Endodermal cell (in vitro differentiated cells): ENCODE measurements at regions not wholly inside any gene's neighbourhood (a gene's known extent, or its start where the extent isn't known, plus 50 kb on each side); places are given as distances from the start of the nearest gene placed in this dataset.

ENCODE experiments used
- DNase-seq: peaks from one replicate; pipeline ENCODE4 v3.0.0-alpha.2; 2017
- H3K27ac ChIP-seq: 2 replicates; pipeline ENCODE4 v1.5.1; 2013; ENCODE audit warnings: mild to moderate bottlenecking, low read depth, low read length, moderate library complexity
- H3K27me3 ChIP-seq: 2 replicates; pipeline ENCODE4 v1.6.1; 2013; ENCODE audit warnings: mild to moderate bottlenecking, low read length, moderate library complexity; ENCODE audit not compliant: insufficient read depth, control insufficient read depth, poor library complexity, severe bottlenecking
- H3K36me3 ChIP-seq: 2 replicates; pipeline ENCODE4 v1.7.0; 2013; ENCODE audit warnings: mild to moderate bottlenecking, low read length, moderate library complexity; ENCODE audit not compliant: control insufficient read depth, insufficient read depth
- H3K4me1 ChIP-seq: one replicate; pipeline ENCODE4 v1.7.0; 2013; ENCODE audit warnings: low read length; ENCODE audit not compliant: control insufficient read depth, insufficient read depth
- H3K4me3 ChIP-seq: 2 replicates; pipeline ENCODE4 v1.5.1; 2013; ENCODE audit warnings: mild to moderate bottlenecking, low read length, moderate library complexity
- H3K9ac ChIP-seq: 2 replicates; pipeline ENCODE4 v1.6.1; 2013; ENCODE audit warnings: mild to moderate bottlenecking, low read length, moderate library complexity; ENCODE audit not compliant: poor library complexity, severe bottlenecking; ENCODE audit errors: extremely low read depth
- H3K9me3 ChIP-seq: 2 replicates; pipeline ENCODE4 v1.6.1; 2013; ENCODE audit warnings: mild to moderate bottlenecking, low read length, moderate library complexity; ENCODE audit not compliant: control insufficient read depth
- H3K27ac Mint-ChIP-seq: 2 replicates; pipeline ENCODE4 v1.8.0; 2020; ENCODE audit warnings: mixed read lengths
- H3K27me3 Mint-ChIP-seq: 2 replicates; pipeline ENCODE4 v1.8.0; 2021; ENCODE audit warnings: mild to moderate bottlenecking, mixed read lengths; ENCODE audit not compliant: insufficient read depth
- H3K36me3 Mint-ChIP-seq: 2 replicates; pipeline ENCODE4 v1.8.0; 2020; ENCODE audit warnings: low read depth, mixed read lengths
- H3K4me1 Mint-ChIP-seq: 2 replicates; pipeline ENCODE4 v1.8.0; 2020; ENCODE audit warnings: mixed read lengths
- H3K4me3 Mint-ChIP-seq: 2 replicates; pipeline ENCODE4 v1.8.0; 2020; ENCODE audit warnings: mild to moderate bottlenecking, moderate library complexity, mixed read lengths
- H3K9me3 Mint-ChIP-seq: 2 replicates; pipeline ENCODE4 v1.8.0; 2020; ENCODE audit warnings: mild to moderate bottlenecking, mixed read lengths
- CTCF ChIP-seq: fragments of 200-600 bp; sonication (generic); conservative IDR thresholded peaks from 2 replicates; pipeline ENCODE4 v1.5.0; 2021; ENCODE audit warnings: antibody characterized with exemption, mild to moderate bottlenecking
- whole genome bisulfite sequencing, 2 experiments: methylation state at CpG; one replicate each; pipeline versions ENCODE4 v1.1.5 to v1.1.7; 2013; ENCODE audit warnings: missing lambda C conversion rate in 2 of 2, mixed read lengths in 1 of 2; ENCODE audit not compliant: insufficient coverage in 1 of 2, insufficient read length in 1 of 2; 5-methylcytosine and 5-hydroxymethylcytosine counted together

GRCh38 chr12:33052141-33053051 lies 155.8 kb upstream of the PKP2 start:
- WGBS, 2 experiments, result 94 to 95% methylated on average over 15 to 41 of the region's 41 CpGs
- no peak overlapping the region for H3K27ac ChIP-seq
- H3K9me3 ChIP-seq, result no peaks in the 10 kb centered on the region
- H3K36me3 ChIP-seq, result no peaks in the 10 kb centered on the region
- no peaks in the 10 kb centered on the region for H3K4me1 ChIP-seq
- Mint-ChIP-seq H3K36me3 (peaks cover 2% of the 10 kb centered on the region), H3K4me3 (no peak overlapping the region), H3K9me3 (peaks cover 32% of the 10 kb centered on the region), H3K27me3 (no peaks in the 10 kb centered on the region), H3K27ac (no peak overlapping the region), H3K4me1 (no peaks in the 10 kb centered on the region)
- no peak for DNase-seq
- TF ChIP-seq CTCF, result no peak
- H3K27me3 ChIP-seq, result no peaks in the 10 kb centered on the region
- no peak overlapping the region for H3K4me3 ChIP-seq
- no peak overlapping the region for H3K9ac ChIP-seq

DNA sequence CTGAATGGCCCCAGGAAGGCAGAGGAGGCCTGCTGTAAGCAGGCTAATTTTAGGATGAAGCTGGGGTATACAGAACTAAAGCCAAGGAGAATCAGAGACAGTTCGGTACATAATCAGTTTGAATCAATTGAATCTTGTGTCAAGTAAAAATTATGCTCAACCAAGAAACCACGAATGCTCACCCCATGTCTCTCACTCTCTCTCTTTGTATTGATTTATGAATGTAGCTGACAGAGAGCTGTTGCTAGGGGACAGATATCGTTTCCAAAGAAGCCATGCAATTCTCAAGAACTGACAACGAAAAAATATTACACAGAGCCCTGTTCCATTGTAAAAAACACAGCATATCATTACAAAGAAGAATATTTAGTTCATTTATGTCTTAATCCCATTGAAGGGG lies 151.1 kb upstream of the PKP2 start:
- Mint-ChIP-seq H3K9me3 (peaks cover 3% of the 10 kb centered on the region), H3K4me3 (no peak overlapping the region), H3K4me1 (peaks cover 7% of the 10 kb centered on the region), H3K27me3 (no peaks in the 10 kb centered on the region), H3K36me3 (no peaks in the 10 kb centered on the region), H3K27ac (no peak overlapping the region)
- Histone ChIP-seq H3K27me3 (no peaks in the 10 kb centered on the region), H3K27ac (no peak overlapping the region), H3K4me3 (no peak overlapping the region), H3K9ac (no peak overlapping the region), H3K4me1 (no peaks in the 10 kb centered on the region), H3K36me3 (no peaks in the 10 kb centered on the region), H3K9me3 (no peaks in the 10 kb centered on the region)
- DNase-seq, result no peak
- 97% methylated on average over 4 of the region's 4 CpGs; no CpG with 5 or more reads in 1 of the 2 experiments for WGBS, 2 experiments
- no peak for TF ChIP-seq CTCF

DNA sequence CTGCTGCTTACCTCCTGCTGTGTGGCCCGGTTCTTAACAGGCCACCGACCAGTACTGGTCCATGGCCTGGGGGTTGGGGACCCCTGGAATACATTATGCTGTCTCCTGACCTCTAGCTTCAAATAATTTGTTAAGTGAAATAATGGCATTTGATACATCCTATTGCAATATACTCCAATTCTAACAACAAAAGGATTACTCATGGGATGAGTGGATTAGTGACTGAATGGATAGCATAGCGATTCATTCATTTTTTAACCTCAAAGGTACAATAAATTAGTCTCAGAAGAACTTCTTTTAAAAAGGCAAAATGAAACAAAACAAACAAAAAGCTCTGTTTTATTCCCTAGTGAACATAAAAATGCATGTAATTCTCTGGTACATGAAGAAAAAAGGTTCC lies 147.9 kb upstream of the PKP2 start:
- H3K36me3 ChIP-seq, result no peaks in the 10 kb centered on the region
- no peaks in the 10 kb centered on the region for H3K27me3 ChIP-seq
- no peak for DNase-seq
- TF ChIP-seq CTCF, result no peak
- Mint-ChIP-seq H3K27me3 (no peaks in the 10 kb centered on the region), H3K36me3 (peaks cover 1% of the 10 kb centered on the region), H3K4me1 (peaks cover 14% of the 10 kb centered on the region), H3K4me3 (no peak overlapping the region), H3K27ac (no peak overlapping the region), H3K9me3 (peaks cover 17% of the 10 kb centered on the region)
- H3K4me3 ChIP-seq, result no peak overlapping the region
- peaks cover 22% of the 10 kb centered on the region for H3K9me3 ChIP-seq
- H3K27ac ChIP-seq, result no peak overlapping the region
- no peak overlapping the region for H3K9ac ChIP-seq
- H3K4me1 ChIP-seq, result no peaks in the 10 kb centered on the region
- WGBS, 2 experiments, result 73% methylated on average over 3 of the region's 3 CpGs; no CpG with 5 or more reads in 1 of the 2 experiments
